HCT116 (cell line): ENCODE measurements at regions not wholly inside any gene's neighbourhood (a gene's known extent, or its start where the extent isn't known, plus 50 kb on each side); places are given as distances from the start of the nearest gene placed in this dataset.

Experiments
- ATAC-seq: fragments of 200-7000 bp; cut with Tn5 transposase; 2 replicates; pipeline ENCODE4 v1.9.1; 2020; ENCODE audit warnings: mild to moderate bottlenecking, moderate library complexity
- BruUV-seq: library from RNA; stranded (reverse); fragments of 400-500 nt; replicated peaks from 2 replicates; lab custom pipeline; 2021; lab: Mats Ljungman, UMichigan
- CTCF ChIA-PET: fragments of 300-600 bp; sonication (Branson Sonifier 250); formaldehyde crosslinking; loops from one replicate; lab custom pipeline; 2021; ENCODE audit warnings: antibody characterized with exemption; lab: Charles Lee
- POLR2A ChIA-PET: fragments of 300-600, 350-600 bp; sonication (Branson Sonifier 250); formaldehyde crosslinking; loops from one replicate; lab custom pipeline; 2021; ENCODE audit warnings: antibody characterized with exemption; lab: Charles Lee
- RAD21 ChIA-PET, 2 experiments: fragments of 300-600 bp; sonication (Branson Sonifier 250); formaldehyde crosslinking; loops; one replicate each; lab custom pipeline; 2023; ENCODE audit warnings: low total read pairs in 2 of 2; ENCODE audit not compliant: uncharacterized antibody in 2 of 2, unreplicated experiment in 2 of 2, low non-redundant PET in 1 of 2; lab: Charles Lee
- DNase-seq: peaks from one replicate; pipeline ENCODE4 v3.0.0-alpha.2; 2010; ENCODE audit warnings: low read depth, low spot score
- H2AFZ ChIP-seq: fragments of 200-600 bp; shearing (Covaris generic), sonication (generic); 2 replicates; pipeline ENCODE4 v1.6.1; 2017; ENCODE audit warnings: low read depth, mixed run types, mixed read lengths, antibody characterized with exemption, low read length; ENCODE audit not compliant: poor library complexity, severe bottlenecking
- H3K27ac ChIP-seq: 2 replicates; pipeline ENCODE4 v1.5.1; 2012; ENCODE audit warnings: low read depth, low read length
- H3K27me3 ChIP-seq: fragments of 200-600 bp; sonication (generic); 2 replicates; pipeline ENCODE4 v1.6.1; 2016; ENCODE audit warnings: mixed run types, low read length, mixed read lengths; ENCODE audit not compliant: insufficient read depth
- H3K36me3 ChIP-seq, 2 experiments: fragments of 200-500 bp in 1 of 2; fragments of 200-600 bp in 1 of 2; sonication (Bioruptor generic) in 1 of 2; sonication (generic) in 1 of 2; 2 replicates each; pipeline versions ENCODE4 v1.5.1 to v1.6.1; 2014 to 2016; ENCODE audit warnings: low read length in 2 of 2, inconsistent platforms in 1 of 2, mixed read lengths in 1 of 2, mixed run types in 1 of 2; ENCODE audit not compliant: insufficient read depth in 2 of 2, control insufficient read depth in 1 of 2
- H3K4me1 ChIP-seq, 2 experiments: fragments of 200-600 bp in 1 of 2; sonication (generic) in 1 of 2; 2 replicates each; pipeline versions ENCODE4 v1.5.1 to v1.6.1; 2012 to 2017; ENCODE audit warnings: low read length in 2 of 2, inconsistent platforms in 1 of 2, mild to moderate bottlenecking in 1 of 2, mixed read lengths in 1 of 2, mixed run types in 1 of 2, moderate library complexity in 1 of 2; ENCODE audit not compliant: insufficient read depth in 2 of 2, control insufficient read depth in 1 of 2
- H3K4me2 ChIP-seq: fragments of 200-600 bp; sonication (generic); 2 replicates; pipeline ENCODE4 v1.6.1; 2017; ENCODE audit warnings: mixed run types, low read length, mixed read lengths
- H3K4me3 ChIP-seq, 2 experiments: fragments of 200-600 bp in 1 of 2; sonication (generic) in 1 of 2; replicated peaks in 1 of 2; 2 replicates each; pipeline ENCODE4 v1.5.1; 2011 to 2016; ENCODE audit warnings: low read length in 2 of 2, control low read depth in 1 of 2, low read depth in 1 of 2, mild to moderate bottlenecking in 1 of 2, mixed read lengths in 1 of 2, mixed run types in 1 of 2
- H3K79me2 ChIP-seq: fragments of 200-600 bp; sonication (generic); 2 replicates; pipeline ENCODE4 v1.6.1; 2017; ENCODE audit warnings: mild to moderate bottlenecking, mixed run types, low read length, moderate library complexity, mixed read lengths; ENCODE audit not compliant: insufficient read depth
- H3K9ac ChIP-seq: fragments of 200-600 bp; sonication (generic); 2 replicates; pipeline ENCODE4 v1.6.1; 2016; ENCODE audit warnings: low read length, mixed read lengths
- H3K9me2 ChIP-seq: fragments of 200-600 bp; sonication (generic), shearing (Covaris generic); 2 replicates; pipeline ENCODE4 v1.6.1; 2017; ENCODE audit warnings: mixed run types, mild to moderate bottlenecking, moderate library complexity; ENCODE audit not compliant: insufficient read depth
- H3K9me3 ChIP-seq, 2 experiments: fragments of 200-500 bp in 1 of 2; fragments of 200-600 bp in 1 of 2; sonication (Bioruptor generic) in 1 of 2; sonication (generic) in 1 of 2; 2 replicates each; pipeline ENCODE4 v1.6.1; 2014 to 2017; ENCODE audit warnings: low read length in 2 of 2, mixed read lengths in 2 of 2, inconsistent platforms in 1 of 2, low read depth in 1 of 2, mild to moderate bottlenecking in 1 of 2, mixed run types in 1 of 2, moderate library complexity in 1 of 2; ENCODE audit not compliant: control insufficient read depth in 1 of 2, insufficient read depth in 1 of 2
- H4K20me1 ChIP-seq: fragments of 200-600 bp; sonication (generic), shearing (Covaris generic); 2 replicates; pipeline ENCODE4 v1.6.1; 2017; ENCODE audit warnings: mixed run types, mild to moderate bottlenecking, moderate library complexity; ENCODE audit not compliant: insufficient read depth
- SRF ChIP-seq: IDR thresholded peaks from 2 replicates; pipeline ENCODE4 v1.6.1; 2012; ENCODE audit warnings: low read depth
- intact Hi-C: fragments of 100-400 bp; cut with micrococcal nuclease; formaldehyde crosslinking; loops from 2 replicates; pipeline ENCODE4 v1.10.0; 2022
- TF ChIP-seq, protein P1 (sequence below), 3 experiments: fragments of 200-600 bp in 1 of 3; sonication (generic) in 1 of 3; IDR thresholded peaks in 2 of 3; conservative IDR thresholded peaks in 1 of 3; 2 replicates each; pipeline ENCODE4 v1.5.1; 2012 to 2017; ENCODE audit warnings: low read depth in 2 of 3, low read length in 2 of 3, antibody characterized with exemption in 1 of 3, borderline replicate concordance in 1 of 3, control low read depth in 1 of 3, mild to moderate bottlenecking in 1 of 3, mixed read lengths in 1 of 3, mixed run types in 1 of 3, moderate library complexity in 1 of 3; ENCODE audit not compliant: insufficient read depth in 1 of 3

DNA sequence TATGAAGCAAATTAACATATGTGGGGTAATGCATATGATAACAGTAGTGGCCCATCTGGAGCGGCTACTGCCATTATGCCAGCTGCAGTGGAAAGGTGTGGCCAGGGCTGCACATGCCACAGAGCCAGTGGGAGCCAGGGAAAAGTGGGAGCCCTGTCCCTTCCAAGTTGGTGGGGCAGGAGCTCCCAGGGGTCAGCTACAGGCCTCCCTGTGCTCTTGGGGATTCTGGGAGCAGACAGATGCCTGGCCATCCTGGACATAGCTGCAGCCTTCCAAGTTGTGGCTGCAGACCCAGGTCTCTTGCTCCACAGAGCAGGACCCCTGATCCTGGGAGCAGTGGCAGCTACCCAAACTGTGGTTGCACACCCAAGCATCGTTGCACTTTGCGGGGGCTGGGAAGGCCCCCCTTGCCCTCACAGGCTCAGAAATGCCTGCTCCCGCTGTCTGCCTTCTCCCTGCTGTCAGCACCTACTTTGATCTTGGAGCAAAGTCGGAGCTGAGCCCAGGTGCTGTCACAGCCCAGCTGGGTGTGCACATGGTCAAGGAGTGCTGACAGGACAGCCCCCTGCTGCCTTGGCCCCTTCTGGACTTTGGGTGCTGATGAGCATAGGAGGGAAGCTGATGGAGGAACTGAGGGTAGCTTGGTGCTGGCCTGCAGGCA lies 67.8 kb downstream of the NAA11 start (continued):
- TF ChIP-seq, protein P1, sequence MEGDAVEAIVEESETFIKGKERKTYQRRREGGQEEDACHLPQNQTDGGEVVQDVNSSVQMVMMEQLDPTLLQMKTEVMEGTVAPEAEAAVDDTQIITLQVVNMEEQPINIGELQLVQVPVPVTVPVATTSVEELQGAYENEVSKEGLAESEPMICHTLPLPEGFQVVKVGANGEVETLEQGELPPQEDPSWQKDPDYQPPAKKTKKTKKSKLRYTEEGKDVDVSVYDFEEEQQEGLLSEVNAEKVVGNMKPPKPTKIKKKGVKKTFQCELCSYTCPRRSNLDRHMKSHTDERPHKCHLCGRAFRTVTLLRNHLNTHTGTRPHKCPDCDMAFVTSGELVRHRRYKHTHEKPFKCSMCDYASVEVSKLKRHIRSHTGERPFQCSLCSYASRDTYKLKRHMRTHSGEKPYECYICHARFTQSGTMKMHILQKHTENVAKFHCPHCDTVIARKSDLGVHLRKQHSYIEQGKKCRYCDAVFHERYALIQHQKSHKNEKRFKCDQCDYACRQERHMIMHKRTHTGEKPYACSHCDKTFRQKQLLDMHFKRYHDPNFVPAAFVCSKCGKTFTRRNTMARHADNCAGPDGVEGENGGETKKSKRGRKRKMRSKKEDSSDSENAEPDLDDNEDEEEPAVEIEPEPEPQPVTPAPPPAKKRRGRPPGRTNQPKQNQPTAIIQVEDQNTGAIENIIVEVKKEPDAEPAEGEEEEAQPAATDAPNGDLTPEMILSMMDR (IDR thresholded peaks at IDR 0.05 in 2 of 3, conservative IDR thresholded peaks at IDR 0.05 in 1 of 3; ENCODE audit: borderline replicate concordance in 1 of 3, insufficient read depth in 1 of 3, low read depth in 2 of 3, low read length in 2 of 3) = no peak
- TF ChIP-seq, all 23 proteins: peak for 0

DNA sequence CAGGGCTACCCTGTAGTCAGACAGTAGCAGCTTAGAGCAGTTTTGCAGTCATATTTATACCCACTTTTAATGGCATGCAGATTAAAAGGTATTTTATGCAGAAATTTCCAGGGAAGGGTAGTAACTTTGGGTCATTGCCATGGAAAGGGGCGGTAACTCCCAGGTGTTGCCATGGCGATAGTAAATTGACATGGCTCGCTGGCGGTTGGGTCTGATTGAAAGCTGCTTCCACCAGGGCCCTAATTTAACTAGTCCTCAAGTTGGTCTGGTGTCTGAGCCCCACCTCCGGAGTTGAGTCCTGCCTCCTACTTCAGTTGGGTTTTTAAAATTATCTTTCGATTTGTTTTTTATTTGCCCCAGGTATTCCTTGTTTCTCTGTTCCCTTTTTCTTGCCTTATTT lies 70.1 kb downstream of the NAA11 start:
- ChIA-PET RAD21 (no interaction called here), CTCF (no interaction called here), POLR2A (no interaction called here)
- Histone ChIP-seq H3K4me2 (no peak overlapping the region), H3K36me3 (no peaks in the 10 kb centered on the region), H3K79me2 (no peaks in the 10 kb centered on the region), H3K4me1 (no peaks in the 10 kb centered on the region), H3K27me3 (no peaks in the 10 kb centered on the region), H3K9ac (no peak overlapping the region), H3K9me3 (no peaks in the 10 kb centered on the region), H4K20me1 (no peaks in the 10 kb centered on the region), H3K27ac (no peak overlapping the region), H3K4me3 (no peak overlapping the region), H2AFZ (no peak overlapping the region), H3K9me2 (no peaks in the 10 kb centered on the region)
- DNase-seq (no peak), ATAC-seq (no peak)
- no peak for TF ChIP-seq SRF
- TF ChIP-seq, protein P1 (IDR thresholded peaks at IDR 0.05 in 2 of 3, conservative IDR thresholded peaks at IDR 0.05 in 1 of 3; ENCODE audit: borderline replicate concordance in 1 of 3, insufficient read depth in 1 of 3, low read depth in 2 of 3, low read length in 2 of 3) = no peak
- intact Hi-C loops = no loop called here
- BruUV-seq = no TSS peak
